Activated CD8-positive, alpha-beta T cell treated with anti-CD3 and anti-CD28 coated beads, Interleukin-2, amount 10 ng/mL, durations not matched to agents 7 days and 5 days (primary cell): ENCODE measurements at regions not wholly inside any gene's neighbourhood (a gene's known extent, or its start where the extent isn't known, plus 50 kb on each side); places are given as distances from the start of the nearest gene placed in this dataset.

Source experiments
- ATAC-seq: fragments of 150-1000 bp; cut with Tn5 transposase; one replicate; pipeline ENCODE4 v1.10.0; 2021; ENCODE audit warnings: moderate library complexity
- CTCF ChIA-PET: fragments of 350-600 bp; sonication (Branson Sonifier 250); formaldehyde crosslinking; loops from one replicate; lab custom pipeline; 2021; ENCODE audit warnings: antibody characterized with exemption; lab: Charles Lee
- POLR2A ChIA-PET: fragments of 350-600 bp; sonication (Branson Sonifier 250); formaldehyde crosslinking; loops from one replicate; lab custom pipeline; 2021; ENCODE audit warnings: antibody characterized with exemption; lab: Charles Lee
- DNase-seq: peaks from one replicate; pipeline ENCODE4 v3.0.0-alpha.2; 2020
- H3K27ac Mint-ChIP-seq: one replicate; pipeline ENCODE4 v1.8.0; 2021; ENCODE audit warnings: mild to moderate bottlenecking, mixed read lengths
- H3K27me3 Mint-ChIP-seq: one replicate; pipeline ENCODE4 v1.8.0; 2021; ENCODE audit warnings: low read depth, mixed read lengths
- H3K36me3 Mint-ChIP-seq: one replicate; pipeline ENCODE4 v1.8.0; 2021; ENCODE audit warnings: low read depth, mixed read lengths
- H3K4me1 Mint-ChIP-seq: one replicate; pipeline ENCODE4 v1.8.0; 2021; ENCODE audit warnings: low read depth, mixed read lengths
- H3K4me3 Mint-ChIP-seq: one replicate; pipeline ENCODE4 v1.8.0; 2021; ENCODE audit warnings: mild to moderate bottlenecking, mixed read lengths
- H3K9me3 Mint-ChIP-seq: one replicate; pipeline ENCODE4 v1.8.0; 2022; ENCODE audit warnings: mixed read lengths; ENCODE audit not compliant: insufficient read depth

DNA sequence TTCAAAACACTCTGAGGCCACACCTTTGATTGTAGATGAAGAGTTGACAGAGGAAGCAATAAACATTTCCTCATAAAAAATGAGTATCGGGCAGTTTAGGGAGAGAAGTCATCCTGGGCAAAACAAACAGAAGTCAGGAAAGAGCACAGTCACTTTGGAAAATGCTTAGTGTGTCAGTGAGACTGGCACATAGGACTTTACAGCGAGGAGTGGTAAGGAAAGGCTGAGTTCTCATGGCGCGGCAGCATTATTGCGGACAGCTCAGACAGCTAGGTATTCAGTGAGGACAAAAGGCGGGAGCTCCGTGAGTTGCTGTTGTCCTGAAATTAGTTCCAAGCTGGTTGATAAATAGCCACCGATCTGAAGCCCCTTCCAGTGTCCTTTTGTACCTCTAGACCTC lies 229.9 kb downstream of the SNAPC1 start:
- ATAC-seq (no peak), DNase-seq (no peak)
- no peaks in the 10 kb centered on the region for H3K9me3 Mint-ChIP-seq
- H3K4me3 Mint-ChIP-seq = no peak overlapping the region
- no peak overlapping the region for H3K27ac Mint-ChIP-seq
- peaks cover 6% of the 10 kb centered on the region for H3K27me3 Mint-ChIP-seq
- CTCF ChIA-PET = no interaction called here
- H3K36me3 Mint-ChIP-seq = no peaks in the 10 kb centered on the region
- H3K4me1 Mint-ChIP-seq = no peaks in the 10 kb centered on the region
- POLR2A ChIA-PET = no interaction called here

- ChIA-PET CTCF (no interaction called here), POLR2A (no interaction called here)
- Mint-ChIP-seq H3K27ac (no peak overlapping the region), H3K9me3 (no peaks in the 10 kb centered on the region), H3K4me1 (no peaks in the 10 kb centered on the region), H3K4me3 (no peak overlapping the region), H3K36me3 (no peaks in the 10 kb centered on the region), H3K27me3 (peaks cover 6% of the 10 kb centered on the region)
- no peak for ATAC-seq
- no peak for DNase-seq
These were observed 230.7 kb downstream of the SNAPC1 start for GRCh38 chr14:61992926-61993325.

- H3K9me3 Mint-ChIP-seq = no peaks in the 10 kb centered on the region
- CTCF ChIA-PET = interaction anchor here (1.2 kb wide), 1 partner anchor 132 kb away, joined by 4 read pairs; no protein-coding TSS in a partner anchor
These were observed 232.4 kb downstream of the SNAPC1 start for GRCh38 chr14:61994589-61994988.

DNA sequence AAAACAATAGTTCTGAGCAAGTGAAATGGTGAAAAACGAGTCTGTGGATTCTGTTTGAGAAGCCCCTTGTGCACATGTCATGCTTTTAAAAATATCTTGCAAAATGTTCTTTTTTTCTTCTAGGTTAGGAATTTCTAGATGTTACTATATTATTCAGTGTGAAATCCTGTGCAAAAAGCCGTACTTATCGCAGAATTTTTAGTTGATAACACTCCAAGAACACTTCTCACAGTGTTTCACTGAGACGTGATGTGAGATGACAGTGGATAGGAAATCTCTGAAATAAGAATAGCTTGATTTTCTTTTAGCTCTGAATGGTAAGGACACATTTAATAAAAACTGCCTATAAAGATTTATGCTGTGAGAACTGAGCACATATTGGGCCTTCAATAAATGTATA lies 234.5 kb downstream of the SNAPC1 start:
- CTCF ChIA-PET = no interaction called here
- H3K27ac Mint-ChIP-seq = no peak overlapping the region
- no peak for ATAC-seq
- H3K4me1 Mint-ChIP-seq = no peaks in the 10 kb centered on the region
- no peaks in the 10 kb centered on the region for H3K36me3 Mint-ChIP-seq
- no peaks in the 10 kb centered on the region for H3K9me3 Mint-ChIP-seq
- H3K4me3 Mint-ChIP-seq = no peak overlapping the region
- peaks cover 2% of the 10 kb centered on the region for H3K27me3 Mint-ChIP-seq
- DNase-seq = no peak
- POLR2A ChIA-PET = no interaction called here

More at GRCh38 chr14:61994589-61994988, 232.4 kb downstream of the SNAPC1 start:
- ATAC-seq (no peak), DNase-seq (no peak)
- Mint-ChIP-seq H3K27ac (no peak overlapping the region), H3K36me3 (no peaks in the 10 kb centered on the region), H3K4me3 (no peak overlapping the region), H3K27me3 (peaks cover 6% of the 10 kb centered on the region), H3K4me1 (no peaks in the 10 kb centered on the region)
- POLR2A ChIA-PET = no interaction called here

DNA sequence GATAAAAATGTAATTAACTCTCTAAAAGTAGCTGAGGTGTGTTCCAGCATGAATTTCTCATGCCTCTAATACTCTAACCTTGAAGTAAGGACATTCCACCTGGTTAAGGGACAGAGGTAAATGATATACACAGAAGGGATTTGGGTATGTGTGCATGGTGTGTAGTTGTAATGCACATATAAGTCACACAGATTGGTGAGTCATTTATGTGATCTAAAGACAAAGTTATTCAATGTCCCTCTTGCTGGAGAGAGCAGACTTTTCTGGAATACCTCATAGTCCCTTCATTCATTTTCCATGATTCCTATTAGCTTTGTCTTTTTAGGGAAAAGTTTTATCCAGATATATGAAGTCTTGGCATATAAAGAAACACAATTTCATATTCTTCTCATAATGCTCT lies 234.9 kb downstream of the SNAPC1 start:
- CTCF ChIA-PET = no interaction called here
- Mint-ChIP-seq H3K4me1 (no peaks in the 10 kb centered on the region), H3K27me3 (peaks cover 2% of the 10 kb centered on the region), H3K4me3 (no peak overlapping the region), H3K36me3 (no peaks in the 10 kb centered on the region), H3K9me3 (no peaks in the 10 kb centered on the region), H3K27ac (no peak overlapping the region)
- DNase-seq (no peak), ATAC-seq (no peak)
- POLR2A ChIA-PET = no interaction called here

DNA sequence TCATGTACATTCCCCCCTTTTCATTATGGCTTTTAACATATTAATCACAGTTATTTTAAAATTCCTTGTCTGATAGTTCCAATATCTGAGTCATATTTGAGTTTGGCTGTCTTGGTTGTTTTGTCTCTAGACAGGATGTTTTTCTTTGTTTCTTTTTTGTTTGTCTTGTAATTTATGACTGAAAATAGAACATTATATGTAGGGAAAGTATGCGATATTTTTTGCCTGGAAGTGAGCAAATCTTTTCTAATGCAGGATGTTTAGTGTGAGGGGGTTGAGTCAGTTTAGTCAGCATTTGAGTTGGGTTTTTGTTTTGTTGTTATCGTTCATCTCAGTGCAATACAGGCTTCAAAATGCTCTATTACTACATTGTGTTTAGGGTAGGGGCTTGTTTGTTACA lies 239.7 kb downstream of the SNAPC1 start:
- no peaks in the 10 kb centered on the region for H3K36me3 Mint-ChIP-seq
- CTCF ChIA-PET = no interaction called here
- POLR2A ChIA-PET = no interaction called here
- no peaks in the 10 kb centered on the region for H3K4me1 Mint-ChIP-seq
- H3K27ac Mint-ChIP-seq = no peak overlapping the region
- H3K27me3 Mint-ChIP-seq = no peaks in the 10 kb centered on the region
- no peaks in the 10 kb centered on the region for H3K9me3 Mint-ChIP-seq
- no peak overlapping the region for H3K4me3 Mint-ChIP-seq
- ATAC-seq = no peak
- no peak for DNase-seq

DNA sequence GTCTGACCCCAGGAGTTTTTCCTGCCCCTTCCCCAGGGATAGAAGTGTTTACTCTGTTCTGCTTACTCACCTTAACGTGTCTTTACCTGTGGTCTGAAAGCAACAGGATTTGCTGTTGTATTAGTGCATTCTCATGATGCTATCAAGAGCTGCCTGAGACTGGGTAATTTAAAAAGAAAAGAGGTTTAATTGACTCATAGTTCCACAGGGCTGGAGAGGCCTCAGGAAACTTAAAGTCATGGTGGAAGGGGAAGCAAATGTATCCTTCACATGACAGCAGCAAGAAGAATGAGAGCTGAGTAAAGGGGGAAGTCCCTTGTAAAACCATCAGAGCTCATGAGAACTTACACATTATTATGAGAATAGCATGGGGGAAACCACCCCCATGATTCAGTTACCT lies 240.4 kb downstream of the SNAPC1 start:
- Mint-ChIP-seq H3K9me3 (no peaks in the 10 kb centered on the region), H3K36me3 (no peaks in the 10 kb centered on the region), H3K4me1 (no peaks in the 10 kb centered on the region), H3K27me3 (no peaks in the 10 kb centered on the region), H3K27ac (no peak overlapping the region), H3K4me3 (no peak overlapping the region)
- ChIA-PET CTCF (no interaction called here), POLR2A (no interaction called here)
- no peak for ATAC-seq
- no peak for DNase-seq

DNA sequence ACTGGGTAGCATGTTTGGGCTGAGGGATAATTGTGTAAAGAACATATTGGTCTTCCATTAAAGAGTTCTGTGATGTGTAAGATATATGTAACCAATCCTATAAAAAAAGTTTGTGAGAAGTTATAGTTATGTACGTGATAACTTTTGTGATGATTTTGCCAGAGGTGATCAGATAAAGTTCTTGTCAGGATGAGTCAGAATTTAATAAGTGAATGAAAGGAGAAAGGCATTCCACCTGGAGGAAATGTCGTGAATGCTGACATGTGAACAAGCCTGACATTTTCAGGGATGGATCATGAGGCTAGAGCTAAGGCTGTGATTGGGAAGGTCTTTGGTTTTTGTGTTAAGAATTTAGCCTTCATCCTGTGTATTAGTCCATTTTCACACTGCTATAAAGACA lies 241.5 kb downstream of the SNAPC1 start:
- ATAC-seq (no peak), DNase-seq (no peak)
- Mint-ChIP-seq H3K27me3 (peaks cover 2% of the 10 kb centered on the region), H3K36me3 (no peaks in the 10 kb centered on the region), H3K27ac (no peak overlapping the region), H3K9me3 (no peaks in the 10 kb centered on the region), H3K4me3 (no peak overlapping the region), H3K4me1 (no peaks in the 10 kb centered on the region)
- POLR2A ChIA-PET = no interaction called here
- CTCF ChIA-PET = no interaction called here

DNA sequence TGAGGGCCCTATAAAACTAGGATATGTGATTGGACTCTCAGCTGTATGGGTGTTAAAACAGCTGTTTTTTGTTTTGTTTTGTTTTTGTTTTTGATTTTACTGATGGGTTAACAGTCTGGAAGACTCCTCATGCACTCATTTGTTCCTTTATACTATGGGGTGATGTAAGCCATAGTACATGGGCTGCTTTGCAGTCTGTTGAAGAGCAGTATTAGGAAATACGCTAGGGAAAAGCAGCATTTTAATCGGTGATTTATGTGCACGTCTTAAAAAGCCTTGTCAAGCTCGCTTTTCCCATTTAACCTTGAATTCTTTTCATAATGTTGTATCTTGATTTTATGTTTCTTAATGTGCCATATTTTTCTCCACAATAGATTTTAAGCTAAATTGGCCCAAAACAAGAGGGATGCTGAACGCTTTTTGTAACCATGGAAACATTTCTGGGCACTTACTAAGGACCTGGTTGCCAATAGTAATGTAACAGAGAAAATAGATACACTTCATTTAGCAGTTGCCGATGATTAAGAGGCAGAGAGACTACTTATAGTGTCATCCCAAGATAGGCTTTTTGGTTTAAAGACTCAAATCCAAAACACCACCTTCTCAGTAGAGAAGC lies 244.0 kb downstream of the SNAPC1 start:
- ChIA-PET CTCF (interaction anchor here (0.7 kb wide), 1 partner anchor 111 kb away, joined by 4 read pairs; no protein-coding TSS in a partner anchor), POLR2A (no interaction called here)
- no peaks in the 10 kb centered on the region for H3K9me3 Mint-ChIP-seq
- DNase-seq (no peak), ATAC-seq (no peak)
- peaks cover 11% of the 10 kb centered on the region for H3K27me3 Mint-ChIP-seq
- H3K4me3 Mint-ChIP-seq = no peak overlapping the region
- H3K36me3 Mint-ChIP-seq = no peaks in the 10 kb centered on the region
- no peak overlapping the region for H3K27ac Mint-ChIP-seq
- no peaks in the 10 kb centered on the region for H3K4me1 Mint-ChIP-seq

GRCh38 chr14:62015243-62015642 lies 253.0 kb downstream of the SNAPC1 start:
- POLR2A ChIA-PET = no interaction called here
- DNase-seq (no peak), ATAC-seq (no peak)
- CTCF ChIA-PET = no interaction called here
- Mint-ChIP-seq H3K27ac (no peak overlapping the region), H3K4me3 (no peak overlapping the region), H3K36me3 (no peaks in the 10 kb centered on the region), H3K27me3 (no peaks in the 10 kb centered on the region), H3K9me3 (no peaks in the 10 kb centered on the region), H3K4me1 (no peaks in the 10 kb centered on the region)

GRCh38 chr14:62015945-62016344 lies 253.7 kb downstream of the SNAPC1 start:
- ChIA-PET POLR2A (no interaction called here), CTCF (no interaction called here)
- no peak for DNase-seq
- H3K9me3 Mint-ChIP-seq = no peaks in the 10 kb centered on the region
- no peaks in the 10 kb centered on the region for H3K36me3 Mint-ChIP-seq
- H3K27ac Mint-ChIP-seq = no peak overlapping the region
- H3K27me3 Mint-ChIP-seq = no peaks in the 10 kb centered on the region
- H3K4me1 Mint-ChIP-seq = no peaks in the 10 kb centered on the region
- no peak for ATAC-seq
- no peak overlapping the region for H3K4me3 Mint-ChIP-seq

- H3K4me3 Mint-ChIP-seq = no peak overlapping the region
- no peak for ATAC-seq
- DNase-seq = no peak
- CTCF ChIA-PET = no interaction called here
- H3K36me3 Mint-ChIP-seq = no peaks in the 10 kb centered on the region
- H3K27ac Mint-ChIP-seq = no peak overlapping the region
- peaks cover 3% of the 10 kb centered on the region for H3K27me3 Mint-ChIP-seq
- H3K9me3 Mint-ChIP-seq = no peaks in the 10 kb centered on the region
- H3K4me1 Mint-ChIP-seq = no peaks in the 10 kb centered on the region
- POLR2A ChIA-PET = no interaction called here
These were observed 255.5 kb downstream of the SNAPC1 start for GRCh38 chr14:62017651-62018230.

DNA sequence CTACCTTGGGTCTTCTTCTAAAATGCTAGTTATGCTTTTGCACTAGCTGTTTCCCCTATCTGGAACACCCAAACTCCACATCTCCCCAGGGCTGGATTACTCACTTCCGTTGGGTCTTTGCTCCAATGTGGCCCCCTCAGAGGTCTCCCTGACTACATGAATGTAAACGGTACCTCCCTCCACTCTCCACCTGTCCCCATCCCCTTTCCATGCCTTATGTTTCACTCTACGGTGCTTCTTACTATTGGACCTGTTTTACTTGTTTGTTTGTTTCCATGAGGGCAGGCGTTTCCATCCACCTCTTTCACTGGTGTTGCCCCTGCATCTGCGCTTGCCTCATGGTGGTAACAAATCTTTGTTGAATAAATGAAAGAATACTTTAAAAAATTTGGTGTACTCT lies 256.4 kb downstream of the SNAPC1 start:
- no peaks in the 10 kb centered on the region for H3K4me1 Mint-ChIP-seq
- no peak overlapping the region for H3K27ac Mint-ChIP-seq
- no peaks in the 10 kb centered on the region for H3K9me3 Mint-ChIP-seq
- no peaks in the 10 kb centered on the region for H3K36me3 Mint-ChIP-seq
- ChIA-PET POLR2A (no interaction called here), CTCF (no interaction called here)
- no peak for DNase-seq
- no peak overlapping the region for H3K4me3 Mint-ChIP-seq
- peaks cover 3% of the 10 kb centered on the region for H3K27me3 Mint-ChIP-seq
- ATAC-seq = no peak
